NB4 (cell line): ENCODE measurements at regions not wholly inside any gene's neighbourhood (a gene's known extent, or its start where the extent isn't known, plus 50 kb on each side); places are given as distances from the start of the nearest gene placed in this dataset.

Experiments used
- CTCF ChIP-seq: IDR thresholded peaks from one replicate; pipeline ENCODE4 v1.5.1; 2012; ENCODE audit warnings: low read depth, low read length
- POLR2A ChIP-seq: IDR thresholded peaks from 2 replicates; pipeline ENCODE4 v1.6.1; 2011; ENCODE audit warnings: mild to moderate bottlenecking; ENCODE audit not compliant: insufficient read length; ENCODE audit errors: extremely low read depth

DNA sequence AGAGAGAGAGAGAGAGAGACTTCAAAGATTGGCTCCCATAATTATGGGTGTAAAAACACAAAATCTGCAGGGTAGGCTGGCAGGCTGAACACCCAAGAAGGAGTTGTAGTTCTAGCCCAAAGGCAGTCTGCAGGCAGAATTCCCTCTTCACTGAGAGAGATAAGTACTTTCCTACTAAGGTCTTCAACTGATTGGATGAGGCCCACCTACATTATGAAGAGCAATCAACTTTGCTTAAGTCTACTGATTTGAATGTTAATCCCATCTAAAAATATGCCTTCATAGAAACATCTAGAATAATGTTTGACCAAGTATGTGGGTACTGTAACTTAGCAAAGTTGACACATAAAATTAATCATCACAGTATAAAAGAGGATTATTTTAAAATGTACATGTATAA lies 949.7 kb downstream of the HACE1 start:
- TF ChIP-seq CTCF (no peak), POLR2A (no peak)
